Smooth muscle cell (in vitro differentiated cells): ENCODE measurements at regions not wholly inside any gene's neighbourhood (a gene's known extent, or its start where the extent isn't known, plus 50 kb on each side); places are given as distances from the start of the nearest gene placed in this dataset.

Experiments
- DNase-seq: peaks from one replicate; lab custom pipeline; 2025; ENCODE audit not compliant: unreplicated experiment; lab: John Stamatoyannopoulos, UW
- H2AFZ ChIP-seq: fragments of 200-600 bp; sonication (generic); 2 replicates; pipeline ENCODE4 v1.6.0; 2016; ENCODE audit warnings: antibody characterized with exemption, low read depth, mild to moderate bottlenecking
- H3F3A ChIP-seq: fragments of 200-600 bp; sonication (generic); 2 replicates; pipeline ENCODE4 v1.6.0; 2017; ENCODE audit warnings: antibody characterized with exemption, low read depth
- H3K27ac ChIP-seq: fragments of 200-600 bp; sonication (generic); 2 replicates; pipeline ENCODE4 v1.5.1; 2016; ENCODE audit warnings: low read depth, mild to moderate bottlenecking
- H3K27me3 ChIP-seq: fragments of 200-600 bp; sonication (generic); 2 replicates; pipeline ENCODE4 v1.6.1; 2016; ENCODE audit warnings: low read depth, mild to moderate bottlenecking
- H3K36me3 ChIP-seq: fragments of 200-600 bp; sonication (generic); 2 replicates; pipeline ENCODE4 v1.5.1; 2016; ENCODE audit warnings: low read depth
- H3K4me1 ChIP-seq: fragments of 200-600 bp; sonication (generic); 2 replicates; pipeline ENCODE4 v1.5.1; 2016; ENCODE audit warnings: low read depth
- H3K4me2 ChIP-seq: fragments of 200-600 bp; sonication (generic); 2 replicates; pipeline ENCODE4 v1.6.0; 2016; ENCODE audit warnings: mild to moderate bottlenecking
- H3K4me3 ChIP-seq: fragments of 200-600 bp; sonication (generic); 2 replicates; pipeline ENCODE4 v1.5.1; 2016; ENCODE audit warnings: mild to moderate bottlenecking
- H3K79me2 ChIP-seq: fragments of 200-600 bp; sonication (generic); 2 replicates; pipeline ENCODE4 v1.6.0; 2016; ENCODE audit warnings: low read depth, mild to moderate bottlenecking
- H3K9ac ChIP-seq: fragments of 200-600 bp; sonication (generic); 2 replicates; pipeline ENCODE4 v1.6.0; 2016; ENCODE audit warnings: low read depth
- H3K9me3 ChIP-seq: fragments of 200-600 bp; sonication (generic); replicated peaks from 2 replicates; pipeline ENCODE4 v1.5.1; 2016; ENCODE audit warnings: low read depth
- H4K20me1 ChIP-seq: fragments of 200-600 bp; sonication (generic); 2 replicates; pipeline ENCODE4 v1.6.0; 2016; ENCODE audit warnings: low read depth
- CTCF ChIP-seq: fragments of 200-600 bp; sonication (generic); IDR thresholded peaks from 2 replicates; pipeline ENCODE4 v1.5.1; 2017; ENCODE audit warnings: borderline replicate concordance, mild to moderate bottlenecking, antibody characterized with exemption; ENCODE audit not compliant: insufficient read depth, poor library complexity, severe bottlenecking
- WGBS: methylation state at CpG from one replicate; pipeline ENCODE4 v1.1.7; 2016; ENCODE audit warnings: low lambda C conversion rate; 5-methylcytosine and 5-hydroxymethylcytosine counted together

- Histone ChIP-seq H3K9me3 (no peaks in the 10 kb centered on the region), H3K4me1 (peaks cover 7% of the 10 kb centered on the region), H3K4me2 (no peak overlapping the region), H3K36me3 (no peaks in the 10 kb centered on the region), H2AFZ (no peak overlapping the region), H3F3A (no peaks in the 10 kb centered on the region), H3K9ac (no peak overlapping the region), H3K27ac (no peak overlapping the region), H3K79me2 (no peaks in the 10 kb centered on the region), H3K4me3 (no peak overlapping the region), H4K20me1 (no peaks in the 10 kb centered on the region), H3K27me3 (no peaks in the 10 kb centered on the region)
- 94% methylated on average over 7 of the region's 7 CpGs for WGBS
- TF ChIP-seq CTCF, result no peak
- DNase-seq, result no peak
Observed at GRCh38 chr6:115770851-115771250, 289.8 kb downstream of the FRK start.

- no peak for DNase-seq
- no peaks in the 10 kb centered on the region for H4K20me1 ChIP-seq
- H3K4me1 ChIP-seq, result peaks cover 7% of the 10 kb centered on the region
- no peak overlapping the region for H3K4me3 ChIP-seq
- no peaks in the 10 kb centered on the region for H3K27me3 ChIP-seq
- peak overlapping the region; percentile 6 for H3K4me2 ChIP-seq
- no peaks in the 10 kb centered on the region for H3F3A ChIP-seq
- H3K79me2 ChIP-seq, result no peaks in the 10 kb centered on the region
- no peak overlapping the region for H3K9ac ChIP-seq
- no peak overlapping the region for H3K27ac ChIP-seq
- H3K9me3 ChIP-seq, result no peaks in the 10 kb centered on the region
- no peak overlapping the region for H2AFZ ChIP-seq
- TF ChIP-seq CTCF, result no peak
- H3K36me3 ChIP-seq, result no peaks in the 10 kb centered on the region
Observed at GRCh38 chr6:115768500-115768899, 292.2 kb downstream of the FRK start.

- H3K27ac ChIP-seq, result no peak overlapping the region
- no peak for DNase-seq
- WGBS, result 100% methylated on average over 1 of the region's 1 CpG
- no peaks in the 10 kb centered on the region for H4K20me1 ChIP-seq
- H3F3A ChIP-seq, result no peaks in the 10 kb centered on the region
- H2AFZ ChIP-seq, result peak overlapping the region; percentile 21
- no peaks in the 10 kb centered on the region for H3K36me3 ChIP-seq
- H3K27me3 ChIP-seq, result no peaks in the 10 kb centered on the region
- no peak overlapping the region for H3K9ac ChIP-seq
- H3K4me1 ChIP-seq, result peaks cover 7% of the 10 kb centered on the region
- no peak overlapping the region for H3K4me3 ChIP-seq
- no peaks in the 10 kb centered on the region for H3K9me3 ChIP-seq
- no peaks in the 10 kb centered on the region for H3K79me2 ChIP-seq
- H3K4me2 ChIP-seq, result no peak overlapping the region
- no peak for TF ChIP-seq CTCF
Observed at GRCh38 chr6:115767931-115768330, 292.8 kb downstream of the FRK start.

GRCh38 chr6:115766745-115767462 is 293.8 kb downstream of the FRK start:
- H3K4me3 ChIP-seq, result no peak overlapping the region
- 86% methylated on average over 5 of the region's 5 CpGs for WGBS
- no peaks in the 10 kb centered on the region for H3F3A ChIP-seq
- H3K36me3 ChIP-seq, result no peaks in the 10 kb centered on the region
- H3K9ac ChIP-seq, result no peak overlapping the region
- H2AFZ ChIP-seq, result no peak overlapping the region
- H3K27ac ChIP-seq, result no peak overlapping the region
- no peak for TF ChIP-seq CTCF
- H3K79me2 ChIP-seq, result no peaks in the 10 kb centered on the region
- no peaks in the 10 kb centered on the region for H3K9me3 ChIP-seq
- peaks cover 7% of the 10 kb centered on the region for H3K4me1 ChIP-seq
- H4K20me1 ChIP-seq, result no peaks in the 10 kb centered on the region
- DNase-seq, result no peak
- no peaks in the 10 kb centered on the region for H3K27me3 ChIP-seq
- no peak overlapping the region for H3K4me2 ChIP-seq
